HEK293 (cell line): ENCODE measurements at regions not wholly inside any gene's neighbourhood (a gene's known extent, or its start where the extent isn't known, plus 50 kb on each side); places are given as distances from the start of the nearest gene placed in this dataset.

Experiments used
- CTCF ChIA-PET: fragments of 350-600 bp; formaldehyde crosslinking; extraction: SDS; loops from one replicate; lab custom pipeline; 2021; ENCODE audit warnings: antibody characterized with exemption; lab: Yijun Ruan, JAX
- POLR2A ChIA-PET: fragments of 300-600 bp; formaldehyde crosslinking; extraction: SDS; loops from one replicate; lab custom pipeline; 2020; ENCODE audit warnings: antibody characterized with exemption, inconsistent platforms; lab: Yijun Ruan, JAX
- H3K27ac ChIP-seq: fragments of 200-500 bp; sonication (Bioruptor generic); 2 replicates; pipeline ENCODE4 v1.5.1; 2014; ENCODE audit warnings: low read depth, low read length, control low read depth, inconsistent platforms; ENCODE audit errors: extremely low read depth
- H3K36me3 ChIP-seq, 2 experiments: fragments of 200-500 bp in 1 of 2; sonication (Bioruptor generic) in 1 of 2; 1 replicate in 1 of 2; 2 replicates in 1 of 2; pipeline ENCODE4 v1.5.1; 2014 to 2017; ENCODE audit warnings: inconsistent platforms in 2 of 2, low read length in 2 of 2; ENCODE audit not compliant: control insufficient read depth in 2 of 2, insufficient read depth in 1 of 2
- H3K4me1 ChIP-seq: fragments of 200-500 bp; sonication (Bioruptor generic); 2 replicates; pipeline ENCODE4 v1.5.1; 2014; ENCODE audit warnings: mild to moderate bottlenecking, low read length, inconsistent platforms; ENCODE audit not compliant: control insufficient read depth, insufficient read depth
- H3K4me3 ChIP-seq: 2 replicates; pipeline ENCODE4 v1.5.1; 2011; ENCODE audit warnings: low read depth, mild to moderate bottlenecking, control low read depth, low read length, moderate library complexity
- H3K9me3 ChIP-seq: fragments of 200-500 bp; sonication (Bioruptor generic); 2 replicates; pipeline ENCODE4 v1.5.1; 2014; ENCODE audit warnings: low read depth, low read length, inconsistent platforms; ENCODE audit not compliant: control insufficient read depth, insufficient read depth
- AEBP2 ChIP-seq: fragments of 450-650 bp; formaldehyde crosslinking; IDR thresholded peaks from 2 replicates; pipeline ENCODE4 v1.5.1; 2016; ENCODE audit warnings: missing biosample characterization, missing genetic modification characterization, borderline replicate concordance
- IKZF3 ChIP-seq: fragments of 450-650 bp; IDR thresholded peaks from 2 replicates; pipeline ENCODE4 v1.5.0; 2018; ENCODE audit warnings: missing biosample characterization, mild to moderate bottlenecking, missing genetic modification characterization, moderate library complexity
- PRDM10 ChIP-seq: fragments of 450-650 bp; formaldehyde crosslinking; IDR thresholded peaks from 2 replicates; pipeline ENCODE4 v1.5.1; 2016; ENCODE audit warnings: missing biosample characterization, missing genetic modification characterization
- TSHZ1 ChIP-seq: fragments of 450-650 bp; formaldehyde crosslinking; IDR thresholded peaks from 2 replicates; pipeline ENCODE4 v1.5.1; 2016; ENCODE audit warnings: missing biosample characterization, missing genetic modification characterization, borderline replicate concordance
- ZNF10 ChIP-seq: fragments of 450-650 bp; formaldehyde crosslinking; IDR thresholded peaks from 2 replicates; pipeline ENCODE4 v1.5.1; 2017; ENCODE audit warnings: missing biosample characterization, missing genetic modification characterization
- ZNF449 ChIP-seq: fragments of 450-650 bp; formaldehyde crosslinking; IDR thresholded peaks from 2 replicates; pipeline ENCODE4 v1.5.1; 2017; ENCODE audit warnings: missing biosample characterization, mild to moderate bottlenecking, missing genetic modification characterization, moderate library complexity
- ZNF488 ChIP-seq: fragments of 450-650 bp; formaldehyde crosslinking; IDR thresholded peaks from 2 replicates; pipeline ENCODE4 v1.5.1; 2016; ENCODE audit warnings: missing biosample characterization, missing genetic modification characterization
- ZNF623 ChIP-seq: fragments of 450-650 bp; formaldehyde crosslinking; IDR thresholded peaks from 2 replicates; pipeline ENCODE4 v1.5.1; 2016; ENCODE audit warnings: missing biosample characterization, missing genetic modification characterization
- ZNF645 ChIP-seq: fragments of 450-650 bp; formaldehyde crosslinking; IDR thresholded peaks from 2 replicates; pipeline ENCODE4; 2016; ENCODE audit warnings: missing biosample characterization, missing genetic modification characterization
- ZNF664 ChIP-seq: fragments of 450-650 bp; formaldehyde crosslinking; IDR thresholded peaks from 2 replicates; pipeline ENCODE4 v1.5.1; 2016; ENCODE audit warnings: missing biosample characterization, missing genetic modification characterization
- ZNF791 ChIP-seq: fragments of 450-650 bp; formaldehyde crosslinking; IDR thresholded peaks from 2 replicates; pipeline ENCODE4 v1.5.1; 2016; ENCODE audit warnings: missing biosample characterization, missing genetic modification characterization

- TF ChIP-seq ZNF645 (tag by site-specific recombination) (no peak), IKZF3 (no peak), ZNF488 (tag by site-specific recombination) (no peak), ZNF10 (tag by site-specific recombination) (no peak), TSHZ1 (tag by site-specific recombination) (no peak), ZNF664 (tag by site-specific recombination) (no peak), ZNF791 (tag by site-specific recombination) (no peak), AEBP2 (tag by site-specific recombination) (no peak)
- TF ChIP-seq, all 188 proteins: peak for 0
- no peak overlapping the region for H3K4me3 ChIP-seq
- H3K4me1 ChIP-seq: no peaks in the 10 kb centered on the region
- H3K27ac ChIP-seq: no peak overlapping the region
- CTCF ChIA-PET: interaction anchor here (0.7 kb wide), 2 partner anchors 43 to 703 kb away, joined by 3 read pairs; no protein-coding TSS in a partner anchor
- H3K9me3 ChIP-seq: no peaks in the 10 kb centered on the region
- no peaks in the 10 kb centered on the region for H3K36me3 ChIP-seq
- POLR2A ChIA-PET: no interaction called here
Observed at GRCh38 chr5:93653716-93654115, 70.7 kb downstream of the NR2F1 start.

- Histone ChIP-seq H3K27ac (no peak overlapping the region), H3K4me3 (no peak overlapping the region), H3K9me3 (no peaks in the 10 kb centered on the region), H3K36me3 (no peaks in the 10 kb centered on the region), H3K4me1 (peaks cover 3% of the 10 kb centered on the region)
- no peak for TF ChIP-seq ZNF449 (tag by site-specific recombination)
- TF ChIP-seq PRDM10: peak; percentile 66
- TF ChIP-seq ZNF623 (tag by site-specific recombination): no peak
- ChIA-PET CTCF (no interaction called here), POLR2A (no interaction called here)
Observed at GRCh38 chr5:93649234-93649900, 66.3 kb downstream of the NR2F1 start.
